CD4-positive, alpha-beta T cell treated with Interleukin-4 for 1 hour (primary cell): ENCODE measurements at regions not wholly inside any gene's neighbourhood (a gene's known extent, or its start where the extent isn't known, plus 50 kb on each side); places are given as distances from the start of the nearest gene placed in this dataset.
"Not testable (repeated sequence)": the region's sequence is repeated elsewhere in the genome, so short reads cannot be mapped to it uniquely, and the experiment has no call there.

Experiments used
- DNase-seq, 2 donors: peaks; one replicate each; pipeline ENCODE4 v3.0.0-alpha.2; 2020 to 2022

- no peak for DNase-seq
Measured at GRCh38 chr5:92086059-92086811, 703.1 kb upstream of the ARRDC3 start.

GRCh38 chr5:92081958-92082712 is 699.0 kb upstream of the ARRDC3 start:
- DNase-seq: no peak

- no peak for DNase-seq
Measured at GRCh38 chr5:92070786-92071185, 687.7 kb upstream of the ARRDC3 start.

GRCh38 chr5:92064993-92065392 is 681.9 kb upstream of the ARRDC3 start:
- no peak for DNase-seq

GRCh38 chr5:92051741-92052140 is 668.6 kb upstream of the ARRDC3 start:
- DNase-seq: no peak

- no peak for DNase-seq
Measured at GRCh38 chr5:92050970-92051369, 667.9 kb upstream of the ARRDC3 start.

- DNase-seq: no peak
Measured at GRCh38 chr5:92041911-92042660, 659.0 kb upstream of the ARRDC3 start.

GRCh38 chr5:92041206-92041605 is 658.1 kb upstream of the ARRDC3 start:
- no peak for DNase-seq

GRCh38 chr5:92029792-92030191 is 646.7 kb upstream of the ARRDC3 start:
- DNase-seq: not testable (repeated sequence)

- no peak for DNase-seq
Measured at GRCh38 chr5:92023555-92023954, 640.4 kb upstream of the ARRDC3 start.

- DNase-seq: no peak
Measured at GRCh38 chr5:92023141-92023471, 640.0 kb upstream of the ARRDC3 start.

GRCh38 chr5:92022415-92023140 is 639.5 kb upstream of the ARRDC3 start:
- DNase-seq: no peak

- no peak for DNase-seq
Measured at GRCh38 chr5:92019376-92019990, 636.4 kb upstream of the ARRDC3 start.

- DNase-seq: no peak
Measured at GRCh38 chr5:92017776-92018175, 634.7 kb upstream of the ARRDC3 start.

GRCh38 chr5:92011845-92012244 is 628.7 kb upstream of the ARRDC3 start:
- not testable (repeated sequence) for DNase-seq

GRCh38 chr5:92003806-92004205 is 620.7 kb upstream of the ARRDC3 start:
- no peak for DNase-seq

- DNase-seq: no peak
Measured at GRCh38 chr5:92002721-92003274, 619.7 kb upstream of the ARRDC3 start.

- no peak for DNase-seq
Measured at GRCh38 chr5:91998774-91999173, 615.7 kb upstream of the ARRDC3 start.

- no peak for DNase-seq
Measured at GRCh38 chr5:91983869-91984268, 600.8 kb upstream of the ARRDC3 start.

- DNase-seq: no peak
Measured at GRCh38 chr5:91978221-91978882, 595.2 kb upstream of the ARRDC3 start.

- DNase-seq: no peak
Measured at GRCh38 chr5:91977579-91977978, 594.5 kb upstream of the ARRDC3 start.

GRCh38 chr5:91976451-91976850 is 593.3 kb upstream of the ARRDC3 start:
- no peak for DNase-seq
